IMR-90 (cell line): ENCODE measurements at regions not wholly inside any gene's neighbourhood (a gene's known extent, or its start where the extent isn't known, plus 50 kb on each side); places are given as distances from the start of the nearest gene placed in this dataset.

Experiments used
- CEBPB ChIP-seq: IDR thresholded peaks from 2 replicates; pipeline ENCODE4 v1.6.1; 2012; ENCODE audit warnings: low read depth, low read length, improper control_type of control experiment
- FOS ChIP-seq: fragments of 150-350 bp; IDR thresholded peaks from 2 replicates; pipeline ENCODE4 v1.6.1; 2016; ENCODE audit warnings: low read depth, low read length
- POLR2A ChIP-seq: IDR thresholded peaks from 2 replicates; pipeline ENCODE4 v1.6.1; 2012; ENCODE audit warnings: mild to moderate bottlenecking, low read depth, low read length
- TF ChIP-seq, protein P1 (sequence below): conservative IDR thresholded peaks from 2 replicates; pipeline ENCODE4 v1.5.1; 2012; ENCODE audit warnings: mild to moderate bottlenecking, low read depth, low read length, improper control_type of control experiment

DNA sequence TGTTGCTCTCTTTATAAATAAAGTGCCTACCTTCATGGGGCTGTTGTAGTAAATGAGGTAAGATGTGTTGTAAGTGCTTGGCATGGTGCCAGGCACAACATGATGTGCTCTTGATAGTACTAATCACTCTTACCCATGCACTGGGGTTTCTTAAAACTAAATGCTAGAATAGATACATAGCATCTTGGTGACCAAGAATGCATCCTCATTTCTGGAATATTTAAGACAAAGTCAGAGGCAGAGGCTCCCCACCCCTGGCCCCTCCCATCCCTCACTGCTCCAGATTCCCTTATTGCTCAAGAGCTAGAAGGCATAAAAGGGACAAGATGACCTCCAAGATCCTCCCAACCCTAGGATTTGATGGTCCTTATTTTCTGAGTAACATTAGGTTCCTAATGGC, 61.3 kb downstream of the GLUL start:
- TF ChIP-seq, protein P1, sequence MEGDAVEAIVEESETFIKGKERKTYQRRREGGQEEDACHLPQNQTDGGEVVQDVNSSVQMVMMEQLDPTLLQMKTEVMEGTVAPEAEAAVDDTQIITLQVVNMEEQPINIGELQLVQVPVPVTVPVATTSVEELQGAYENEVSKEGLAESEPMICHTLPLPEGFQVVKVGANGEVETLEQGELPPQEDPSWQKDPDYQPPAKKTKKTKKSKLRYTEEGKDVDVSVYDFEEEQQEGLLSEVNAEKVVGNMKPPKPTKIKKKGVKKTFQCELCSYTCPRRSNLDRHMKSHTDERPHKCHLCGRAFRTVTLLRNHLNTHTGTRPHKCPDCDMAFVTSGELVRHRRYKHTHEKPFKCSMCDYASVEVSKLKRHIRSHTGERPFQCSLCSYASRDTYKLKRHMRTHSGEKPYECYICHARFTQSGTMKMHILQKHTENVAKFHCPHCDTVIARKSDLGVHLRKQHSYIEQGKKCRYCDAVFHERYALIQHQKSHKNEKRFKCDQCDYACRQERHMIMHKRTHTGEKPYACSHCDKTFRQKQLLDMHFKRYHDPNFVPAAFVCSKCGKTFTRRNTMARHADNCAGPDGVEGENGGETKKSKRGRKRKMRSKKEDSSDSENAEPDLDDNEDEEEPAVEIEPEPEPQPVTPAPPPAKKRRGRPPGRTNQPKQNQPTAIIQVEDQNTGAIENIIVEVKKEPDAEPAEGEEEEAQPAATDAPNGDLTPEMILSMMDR: no peak
- TF ChIP-seq FOS: no peak
- no peak for TF ChIP-seq POLR2A
- TF ChIP-seq CEBPB: no peak
